Chondrocyte (in vitro differentiated cells): ENCODE measurements at regions not wholly inside any gene's neighbourhood (a gene's known extent, or its start where the extent isn't known, plus 50 kb on each side); places are given as distances from the start of the nearest gene placed in this dataset.
A peak's percentile ranks its signal among the peaks of the same experiment; 100 is the strongest.

Source experiments
- DNase-seq: peaks from one replicate; pipeline ENCODE4 v3.0.0; 2021; ENCODE audit warnings: mixed read lengths, low spot score
- H3K27ac Mint-ChIP-seq: one replicate; pipeline ENCODE4 v1.8.0; 2021; ENCODE audit warnings: mild to moderate bottlenecking, moderate library complexity, mixed read lengths; ENCODE audit not compliant: unreplicated experiment
- H3K27me3 Mint-ChIP-seq: 2 replicates; pipeline ENCODE4 v1.8.0; 2021; ENCODE audit warnings: low read depth, mixed read lengths
- H3K36me3 Mint-ChIP-seq: 2 replicates; pipeline ENCODE4 v1.8.0; 2021; ENCODE audit warnings: low read depth, mixed read lengths
- H3K4me1 Mint-ChIP-seq: 2 replicates; pipeline ENCODE4 v1.8.0; 2021; ENCODE audit warnings: low read depth, mild to moderate bottlenecking, mixed read lengths
- H3K4me3 Mint-ChIP-seq: one replicate; pipeline ENCODE4 v1.8.0; 2021; ENCODE audit warnings: mild to moderate bottlenecking, moderate library complexity, mixed read lengths; ENCODE audit not compliant: unreplicated experiment
- H3K9me3 Mint-ChIP-seq: 2 replicates; pipeline ENCODE4 v1.8.0; 2021; ENCODE audit warnings: low read depth, mixed read lengths
- TF ChIP-seq, protein P1 (sequence below): fragments of 200-600 bp; sonication (generic); IDR thresholded peaks from 2 replicates; pipeline ENCODE4 v1.5.0; 2021; ENCODE audit warnings: antibody characterized with exemption, mild to moderate bottlenecking, moderate library complexity

DNA sequence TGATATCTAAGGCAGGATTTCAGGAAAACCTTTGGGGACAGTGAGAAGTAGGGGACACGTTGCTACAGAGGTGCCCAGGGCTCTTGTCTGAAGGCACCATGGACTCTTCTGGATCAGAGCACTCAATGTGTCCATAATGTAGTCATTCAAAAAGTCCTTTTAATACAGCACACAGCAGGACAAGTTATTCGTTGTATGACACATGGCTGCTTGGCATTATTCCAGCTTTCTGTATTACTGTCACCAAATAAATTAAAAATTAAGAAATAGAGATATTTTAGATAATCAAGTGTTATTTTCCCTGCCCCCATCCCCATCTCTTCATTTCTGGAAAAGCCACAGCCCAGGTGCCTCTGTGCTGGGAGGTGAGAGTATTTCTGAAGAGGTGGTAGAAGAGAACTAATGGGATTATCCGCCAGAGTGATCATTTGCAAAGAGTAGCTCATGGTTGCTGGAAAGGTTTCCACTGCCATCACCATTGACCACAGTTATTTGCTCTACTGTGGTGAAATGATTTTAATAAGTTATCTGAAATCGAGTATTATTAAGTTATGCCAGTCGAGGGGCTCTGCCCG is 83.0 kb downstream of the CXCL12 start:
- no peak for DNase-seq
- H3K36me3 Mint-ChIP-seq = no peaks in the 10 kb centered on the region
- TF ChIP-seq, protein P1, sequence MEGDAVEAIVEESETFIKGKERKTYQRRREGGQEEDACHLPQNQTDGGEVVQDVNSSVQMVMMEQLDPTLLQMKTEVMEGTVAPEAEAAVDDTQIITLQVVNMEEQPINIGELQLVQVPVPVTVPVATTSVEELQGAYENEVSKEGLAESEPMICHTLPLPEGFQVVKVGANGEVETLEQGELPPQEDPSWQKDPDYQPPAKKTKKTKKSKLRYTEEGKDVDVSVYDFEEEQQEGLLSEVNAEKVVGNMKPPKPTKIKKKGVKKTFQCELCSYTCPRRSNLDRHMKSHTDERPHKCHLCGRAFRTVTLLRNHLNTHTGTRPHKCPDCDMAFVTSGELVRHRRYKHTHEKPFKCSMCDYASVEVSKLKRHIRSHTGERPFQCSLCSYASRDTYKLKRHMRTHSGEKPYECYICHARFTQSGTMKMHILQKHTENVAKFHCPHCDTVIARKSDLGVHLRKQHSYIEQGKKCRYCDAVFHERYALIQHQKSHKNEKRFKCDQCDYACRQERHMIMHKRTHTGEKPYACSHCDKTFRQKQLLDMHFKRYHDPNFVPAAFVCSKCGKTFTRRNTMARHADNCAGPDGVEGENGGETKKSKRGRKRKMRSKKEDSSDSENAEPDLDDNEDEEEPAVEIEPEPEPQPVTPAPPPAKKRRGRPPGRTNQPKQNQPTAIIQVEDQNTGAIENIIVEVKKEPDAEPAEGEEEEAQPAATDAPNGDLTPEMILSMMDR = no peak
- no peaks in the 10 kb centered on the region for H3K27me3 Mint-ChIP-seq
- H3K27ac Mint-ChIP-seq = peak overlapping the region; percentile 92
- H3K4me1 Mint-ChIP-seq = peaks cover 29% of the 10 kb centered on the region
- peaks cover 6% of the 10 kb centered on the region for H3K9me3 Mint-ChIP-seq
- H3K4me3 Mint-ChIP-seq = no peak overlapping the region

DNA sequence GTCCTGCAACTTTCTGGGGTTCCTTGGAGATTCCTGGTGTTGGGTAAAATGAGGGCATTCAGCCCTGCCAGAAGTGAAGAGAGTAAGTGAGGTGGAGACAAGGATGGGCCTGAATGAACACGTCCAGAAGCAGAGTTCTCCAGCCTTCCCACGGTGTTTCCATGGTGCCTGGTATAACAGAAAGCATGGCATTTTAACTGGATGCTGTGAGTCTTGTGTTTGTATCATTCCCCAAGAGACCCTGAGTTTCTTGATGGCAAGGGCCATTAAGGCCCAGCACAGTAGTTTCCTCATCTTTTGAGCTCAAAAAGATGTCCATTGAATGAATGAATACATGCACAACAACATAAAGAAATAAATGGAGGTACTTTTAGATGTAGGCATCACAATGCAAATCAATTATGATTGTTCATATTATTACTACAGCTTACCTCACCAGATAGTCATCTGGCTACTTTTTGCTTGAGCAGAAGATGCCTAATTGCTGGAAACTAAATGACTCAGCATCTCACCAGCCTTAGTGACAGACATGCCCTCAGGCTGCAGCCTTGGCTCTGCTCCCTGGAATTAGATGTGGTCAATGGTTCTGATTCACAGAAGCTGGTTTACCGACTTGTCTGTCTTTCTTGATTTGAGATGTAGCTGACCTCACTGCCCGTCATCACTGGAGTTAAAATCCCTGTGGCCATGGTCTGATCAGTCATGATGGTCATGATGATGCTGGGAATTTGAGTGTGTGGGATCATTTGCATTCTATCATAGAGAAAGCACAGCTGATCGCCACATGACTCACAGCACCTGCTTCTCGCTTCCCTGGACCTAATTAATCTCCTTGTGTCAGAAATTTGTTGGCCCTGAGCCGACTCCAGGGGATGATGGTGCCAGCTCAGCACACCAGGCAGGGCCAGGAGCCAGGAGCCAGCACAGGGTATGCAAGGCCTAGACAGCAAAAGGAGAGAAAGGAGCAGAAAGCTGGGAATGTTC is 83.9 kb downstream of the CXCL12 start:
- H3K4me1 Mint-ChIP-seq = peaks cover 20% of the 10 kb centered on the region
- peak overlapping the region; percentile 92 for H3K27ac Mint-ChIP-seq
- H3K4me3 Mint-ChIP-seq = no peak overlapping the region

DNA sequence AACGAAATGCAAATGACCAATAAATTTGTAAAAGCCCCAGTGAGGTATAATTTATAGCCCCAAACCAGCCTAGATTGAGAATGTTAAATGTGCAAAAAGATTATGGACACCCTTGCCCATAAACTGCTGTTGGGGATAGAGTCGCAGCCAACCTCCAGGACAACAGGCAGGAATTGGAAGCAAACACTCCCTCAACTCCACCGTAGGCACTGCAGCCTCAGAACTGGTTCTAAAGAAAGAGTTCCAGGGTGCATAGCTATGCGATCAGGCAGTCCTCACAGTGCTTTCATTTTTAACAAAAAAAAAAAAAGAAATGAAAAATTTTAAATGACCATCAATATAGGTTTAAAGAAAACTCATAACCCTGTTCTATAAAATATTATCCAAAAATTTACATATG is 86.2 kb downstream of the CXCL12 start:
- Mint-ChIP-seq H3K27ac (no peak overlapping the region), H3K9me3 (no peaks in the 10 kb centered on the region), H3K36me3 (no peaks in the 10 kb centered on the region), H3K4me3 (no peak overlapping the region), H3K27me3 (no peaks in the 10 kb centered on the region), H3K4me1 (peaks cover 19% of the 10 kb centered on the region)
- TF ChIP-seq, protein P1 = no peak
- no peak for DNase-seq

More for the DNA sequence above, 83.9 kb downstream of the CXCL12 start:
- TF ChIP-seq, protein P1 = no peak
- no peak for DNase-seq
- Mint-ChIP-seq H3K36me3 (no peaks in the 10 kb centered on the region), H3K27me3 (no peaks in the 10 kb centered on the region), H3K9me3 (peaks cover 6% of the 10 kb centered on the region)

DNA sequence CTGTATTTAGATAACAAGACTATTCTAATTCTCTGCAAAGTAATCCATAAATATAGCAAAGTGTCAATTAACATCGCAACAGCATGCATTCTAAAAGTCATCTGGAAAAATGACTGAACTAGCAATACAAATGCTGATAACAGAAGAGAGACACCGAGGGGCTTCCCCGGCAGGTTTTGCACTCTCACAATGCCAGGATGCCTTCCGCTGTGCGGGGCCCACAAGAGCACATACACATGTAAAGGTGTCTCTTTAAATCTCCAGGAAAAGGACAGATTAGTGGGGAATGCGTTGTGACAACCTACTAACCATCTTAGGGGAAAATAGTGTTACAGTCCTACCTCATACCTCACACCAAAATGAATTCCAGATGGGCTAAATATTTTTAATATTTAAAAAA is 86.9 kb downstream of the CXCL12 start:
- no peak for DNase-seq
- TF ChIP-seq, protein P1 = no peak
- Mint-ChIP-seq H3K4me1 (peaks cover 19% of the 10 kb centered on the region), H3K36me3 (no peaks in the 10 kb centered on the region), H3K4me3 (no peak overlapping the region), H3K27me3 (no peaks in the 10 kb centered on the region), H3K9me3 (no peaks in the 10 kb centered on the region), H3K27ac (no peak overlapping the region)

DNA sequence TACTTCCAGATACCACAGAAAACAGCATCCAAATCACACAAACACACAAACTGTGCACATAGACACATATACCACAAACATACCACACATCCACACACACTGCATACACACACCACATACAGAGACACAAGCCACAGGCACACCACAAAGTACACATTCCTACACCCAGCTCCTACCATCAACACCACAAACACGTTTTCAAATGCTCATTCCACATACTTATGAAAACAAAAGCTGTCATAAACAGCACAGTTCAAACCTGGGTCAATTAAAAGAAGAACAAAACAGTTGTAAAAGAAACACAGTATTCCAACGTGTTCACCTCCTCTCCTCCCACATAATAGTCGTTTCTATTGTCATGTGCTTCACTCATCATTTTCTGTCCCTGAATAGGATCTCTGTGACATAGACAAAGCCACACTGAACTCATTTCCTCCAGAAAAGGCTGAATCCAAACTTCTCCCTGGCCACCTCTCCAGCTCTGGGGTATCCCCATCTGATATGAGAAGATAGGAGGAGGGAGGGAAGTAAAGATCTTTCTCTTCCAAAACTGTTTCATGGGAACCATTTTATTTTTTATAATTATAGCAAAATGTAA is 89.2 kb downstream of the CXCL12 start:
- H3K4me1 Mint-ChIP-seq = peaks cover 9% of the 10 kb centered on the region
- H3K4me3 Mint-ChIP-seq = no peak overlapping the region
- H3K36me3 Mint-ChIP-seq = no peaks in the 10 kb centered on the region
- H3K27me3 Mint-ChIP-seq = no peaks in the 10 kb centered on the region
- H3K9me3 Mint-ChIP-seq = no peaks in the 10 kb centered on the region
- DNase-seq = no peak
- H3K27ac Mint-ChIP-seq = no peak overlapping the region
- TF ChIP-seq, protein P1 = no peak
